OCI-LY7 (cell line): ENCODE measurements at regions not wholly inside any gene's neighbourhood (a gene's known extent, or its start where the extent isn't known, plus 50 kb on each side); places are given as distances from the start of the nearest gene placed in this dataset.
"Not testable (repeated sequence)": the region's sequence is repeated elsewhere in the genome, so short reads cannot be mapped to it uniquely, and the experiment has no call there.

ENCODE experiments used
- BruUV-seq: library from RNA; stranded (reverse); fragments of 400-500 nt; replicated peaks from 2 replicates; lab custom pipeline; 2021; lab: Mats Ljungman, UMichigan
- CTCF ChIA-PET: fragments of 300-600 bp; sonication (Branson Sonifier 250); formaldehyde crosslinking; loops from one replicate; lab custom pipeline; 2022; ENCODE audit warnings: antibody characterized with exemption; ENCODE audit not compliant: unreplicated experiment; lab: Charles Lee
- POLR2A ChIA-PET: fragments of 300-600 bp; sonication (Branson Sonifier 250); formaldehyde crosslinking; loops from one replicate; lab custom pipeline; 2022; ENCODE audit warnings: antibody characterized with exemption; lab: Charles Lee
- DNase-seq: peaks from one replicate; pipeline ENCODE4 v3.0.0-alpha.2; 2015; ENCODE audit warnings: low spot score
- H2AFZ ChIP-seq: fragments of 200-600 bp; sonication (generic), shearing (Covaris generic); 2 replicates; pipeline ENCODE4 v1.6.1; 2014; ENCODE audit warnings: mild to moderate bottlenecking, antibody characterized with exemption, low read length, moderate library complexity
- H3K27ac ChIP-seq: fragments of 200-600 bp; sonication (generic); 2 replicates; pipeline ENCODE4 v1.5.1; 2014; ENCODE audit warnings: mixed run types, low read depth, mild to moderate bottlenecking, moderate library complexity, low read length, inconsistent platforms; ENCODE audit not compliant: poor library complexity, severe bottlenecking
- H3K36me3 ChIP-seq: fragments of 200-600 bp; sonication (generic); 2 replicates; pipeline ENCODE4 v1.6.1; 2014; ENCODE audit warnings: mild to moderate bottlenecking, antibody characterized with exemption, low read length, moderate library complexity, mixed read lengths; ENCODE audit not compliant: insufficient read depth
- H3K4me1 ChIP-seq: fragments of 200-600 bp; sonication (generic); 2 replicates; pipeline ENCODE4 v1.5.1; 2014; ENCODE audit warnings: mild to moderate bottlenecking, low read length; ENCODE audit not compliant: insufficient read depth, poor library complexity, severe bottlenecking
- H3K4me2 ChIP-seq: fragments of 200-600 bp; sonication (generic); 2 replicates; pipeline ENCODE4 v1.6.1; 2014; ENCODE audit warnings: mild to moderate bottlenecking, low read length
- H3K4me3 ChIP-seq: fragments of 200-600 bp; sonication (generic); 2 replicates; pipeline ENCODE4 v1.5.1; 2014; ENCODE audit warnings: mild to moderate bottlenecking, low read depth, low read length; ENCODE audit not compliant: poor library complexity, severe bottlenecking
- H3K79me2 ChIP-seq: fragments of 200-600 bp; sonication (generic); 2 replicates; pipeline ENCODE4 v1.6.1; 2016; ENCODE audit warnings: low read depth, mild to moderate bottlenecking, low read length, moderate library complexity, mixed read lengths; ENCODE audit not compliant: insufficient read depth
- H3K9me2 ChIP-seq: fragments of 200-600 bp; sonication (generic); 2 replicates; pipeline ENCODE4 v1.6.1; 2016; ENCODE audit warnings: mild to moderate bottlenecking, low read length, mixed read lengths; ENCODE audit not compliant: insufficient read depth
- H3K9me3 ChIP-seq: fragments of 200-600 bp; sonication (generic); 2 replicates; pipeline ENCODE4 v1.6.1; 2014; ENCODE audit warnings: mild to moderate bottlenecking, mixed run types, low read length, mixed read lengths
- H4K20me1 ChIP-seq: fragments of 200-600 bp; sonication (generic); 2 replicates; pipeline ENCODE4 v1.6.1; 2014; ENCODE audit warnings: mild to moderate bottlenecking, antibody characterized with exemption, low read length, moderate library complexity, mixed read lengths; ENCODE audit not compliant: insufficient read depth
- CTCF ChIP-seq: fragments of 200-600 bp; sonication (generic); conservative IDR thresholded peaks from 2 replicates; pipeline ENCODE4 v1.5.1; 2014; ENCODE audit warnings: mild to moderate bottlenecking, antibody characterized with exemption, low read length, moderate library complexity, mixed read lengths
- EZH2phosphoT487 ChIP-seq: fragments of 200-600 bp; sonication (generic); IDR thresholded peaks from 2 replicates; pipeline ENCODE4 v1.6.1; 2018; ENCODE audit warnings: low read depth, borderline replicate concordance, mild to moderate bottlenecking, mixed run types, antibody characterized with exemption, low read length, moderate library complexity, mixed read lengths
- intact Hi-C: fragments of 100-400 bp; cut with micrococcal nuclease; formaldehyde crosslinking; loops from one replicate; pipeline ENCODE4 v1.10.0; 2022; ENCODE audit not compliant: unreplicated experiment

GRCh38 chr16:85286951-85287814 lies 174.9 kb upstream of the CIBAR2 start:
- Histone ChIP-seq H3K4me3 (no peak overlapping the region), H3K79me2 (no peaks in the 10 kb centered on the region), H3K9me3 (no peaks in the 10 kb centered on the region), H2AFZ (no peak overlapping the region), H3K9me2 (no peaks in the 10 kb centered on the region), H3K4me2 (no peak overlapping the region), H3K36me3 (no peaks in the 10 kb centered on the region), H3K27ac (no peak overlapping the region), H4K20me1 (no peaks in the 10 kb centered on the region), H3K4me1 (no peaks in the 10 kb centered on the region)
- ChIA-PET POLR2A (no interaction called here), CTCF (interaction anchor here (0.5 kb wide), 1 partner anchor 8 kb away, joined by 3 read pairs; no protein-coding TSS in a partner anchor)
- TF ChIP-seq CTCF = no peak
- TF ChIP-seq EZH2phosphoT487 = no peak
- no peak for DNase-seq
- intact Hi-C loops = no loop called here
- no TSS peak for BruUV-seq

DNA sequence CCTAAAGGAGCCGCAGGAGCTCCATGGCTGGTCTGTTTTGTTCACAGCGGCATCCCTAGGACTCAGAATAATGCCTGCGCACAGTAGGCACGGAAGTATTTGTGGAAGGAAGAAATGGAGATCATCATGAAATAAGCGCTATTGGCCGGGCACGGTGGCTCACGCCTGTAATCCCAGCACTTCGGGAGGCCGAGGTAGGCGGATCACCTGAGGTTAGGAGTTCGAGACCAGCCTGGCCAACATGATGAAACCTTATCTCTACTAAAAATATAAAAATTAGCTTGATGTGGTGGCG lies 175.5 kb upstream of the CIBAR2 start:
- H2AFZ ChIP-seq, DNase-seq, H4K20me1 ChIP-seq, H3K79me2 ChIP-seq, POLR2A ChIA-PET, H3K36me3 ChIP-seq, H3K9me3 ChIP-seq, H3K4me2 ChIP-seq, intact Hi-C loops, H3K9me2 ChIP-seq, H3K4me1 ChIP-seq, H3K27ac ChIP-seq, H3K4me3 ChIP-seq, BruUV-seq: not testable (repeated sequence)
- CTCF ChIA-PET = interaction anchor here (0.5 kb wide), 1 partner anchor 9 kb away, joined by 3 read pairs; no protein-coding TSS in a partner anchor

DNA sequence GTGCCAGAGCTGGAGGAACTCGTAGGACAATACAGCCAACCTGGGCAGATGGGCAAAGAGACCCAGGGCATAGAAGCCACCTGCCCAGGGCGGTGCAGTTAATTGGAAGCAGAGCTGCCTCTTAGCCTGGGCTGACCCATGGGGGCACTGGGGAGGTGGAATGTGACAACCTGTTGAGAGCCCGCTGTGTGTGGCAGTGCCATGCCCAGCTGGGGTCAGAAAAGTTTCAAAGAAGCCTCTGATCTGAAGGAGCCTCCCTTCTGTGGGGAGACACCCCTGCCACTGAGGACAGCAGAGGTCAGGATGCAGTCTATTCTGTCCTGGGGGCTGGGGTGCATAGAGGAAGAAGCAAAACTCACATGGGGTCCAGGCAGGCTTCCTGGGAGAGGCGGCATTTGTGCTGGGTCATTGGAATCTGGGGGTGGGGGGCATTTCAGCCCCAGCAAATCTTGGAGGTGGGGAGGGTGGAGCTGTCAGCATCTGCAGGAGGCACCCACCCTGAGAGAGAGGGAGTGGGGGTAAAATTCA lies 176.1 kb upstream of the CIBAR2 start:
- no peaks in the 10 kb centered on the region for H4K20me1 ChIP-seq
- H3K9me2 ChIP-seq = no peaks in the 10 kb centered on the region
- no peak overlapping the region for H3K4me3 ChIP-seq
- no peak for DNase-seq
- no peak overlapping the region for H2AFZ ChIP-seq
- ChIA-PET POLR2A (no interaction called here), CTCF (interaction anchor here (1.2 kb wide), 1 partner anchor 13 kb away, joined by 3 read pairs; no protein-coding TSS in a partner anchor)
- H3K4me2 ChIP-seq = no peak overlapping the region
- BruUV-seq = no TSS peak
- no peaks in the 10 kb centered on the region for H3K79me2 ChIP-seq
- H3K9me3 ChIP-seq = no peaks in the 10 kb centered on the region
- intact Hi-C loops = no loop called here
- no peaks in the 10 kb centered on the region for H3K4me1 ChIP-seq
- no peak overlapping the region for H3K27ac ChIP-seq
- H3K36me3 ChIP-seq = no peaks in the 10 kb centered on the region
- TF ChIP-seq CTCF (no peak), EZH2phosphoT487 (no peak)
